Kidney (tissue), 13 donors: ENCODE measurements at regions not wholly inside any gene's neighbourhood (a gene's known extent, or its start where the extent isn't known, plus 50 kb on each side); places are given as distances from the start of the nearest gene placed in this dataset.

Experiments
- DNase-seq, 5 donors: peaks; one replicate each; pipeline ENCODE4 v3.0.0-alpha.2; 2013 to 2020
- FAIRE-seq: peaks from 2 replicates; lab custom pipeline; 2012; peaks lifted over from hg19 to GRCh38; lab: Jason Lieb, UNC
- H3K27ac ChIP-seq, 2 donors: one replicate each; pipeline ENCODE4 v1.7.0; 2013; ENCODE audit warnings: low read depth in 2 of 2, low read length in 2 of 2, inconsistent platforms in 1 of 2
- H3K27me3 ChIP-seq: one replicate; pipeline ENCODE4 v1.7.1; 2013; ENCODE audit warnings: low read length, inconsistent platforms; ENCODE audit not compliant: control insufficient read depth, insufficient read depth
- H3K36me3 ChIP-seq, 3 donors: one replicate each; pipeline versions ENCODE4 v1.7.0 to v1.7.1; 2013; ENCODE audit warnings: low read length in 3 of 3, control low read depth in 1 of 3, inconsistent platforms in 1 of 3; ENCODE audit not compliant: insufficient read depth in 3 of 3, control insufficient read depth in 2 of 3
- H3K4me1 ChIP-seq, 3 donors: one replicate each; pipeline versions ENCODE4 v1.7.0 to v1.7.1; 2013; ENCODE audit warnings: low read length in 3 of 3, inconsistent platforms in 1 of 3, low read depth in 1 of 3; ENCODE audit not compliant: control insufficient read depth in 2 of 3, insufficient read depth in 2 of 3
- H3K4me3 ChIP-seq, 3 donors: one replicate each; pipeline versions ENCODE4 v1.7.0 to v1.8.1; 2013; ENCODE audit warnings: low read length in 3 of 3, control low read depth in 1 of 3, inconsistent platforms in 1 of 3
- H3K9ac ChIP-seq, 3 donors: one replicate each; pipeline versions ENCODE4 v1.7.0 to v1.7.1; 2013; ENCODE audit warnings: low read length in 3 of 3, control low read depth in 1 of 3, inconsistent platforms in 1 of 3
- H3K9me3 ChIP-seq, 3 donors: one replicate each; pipeline versions ENCODE4 v1.7.0 to v1.7.1; 2013; ENCODE audit warnings: low read length in 3 of 3, control low read depth in 1 of 3, inconsistent platforms in 1 of 3; ENCODE audit not compliant: control insufficient read depth in 2 of 3, insufficient read depth in 1 of 3
- CTCF ChIP-seq: IDR thresholded peaks from 3 replicates; pipeline ENCODE4 v1.5.1; 2012; ENCODE audit warnings: mild to moderate bottlenecking, moderate library complexity, borderline replicate concordance; ENCODE audit not compliant: insufficient read depth; ENCODE audit errors: extremely low read depth
- intact Hi-C: fragments of 100-400 bp; cut with DNase I; formaldehyde crosslinking; loops from one replicate; pipeline ENCODE4 v1.11.1; 2022
- donor health status: control.
- donor health status: control.
- donor health status: control.
- donor health status: control.
- donor health status: control.
- donor health status: DM: yes; HTN: yes; CAD: no.
- donor health status: Normal renal cell carcinoma (clear cell type).

- Histone ChIP-seq H3K9me3 (no peaks in the 10 kb centered on the region), H3K4me1 (no peaks in the 10 kb centered on the region), H3K27me3 (no peaks in the 10 kb centered on the region), H3K27ac (no peak overlapping the region), H3K36me3 (no peaks in the 10 kb centered on the region), H3K4me3 (no peak overlapping the region), H3K9ac (no peak overlapping the region)
- DNase-seq (peak in 1 of 5 donors; percentile 6), FAIRE-seq (no peak)
- TF ChIP-seq CTCF: no peak
- intact Hi-C loops: no loop called here
Observed at GRCh38 chr10:65320236-65321026, 1605.4 kb upstream of the LRRTM3 start.

GRCh38 chr10:65323802-65324201 lies 1602.0 kb upstream of the LRRTM3 start:
- Histone ChIP-seq H3K36me3 (no peaks in the 10 kb centered on the region), H3K9me3 (no peaks in the 10 kb centered on the region), H3K9ac (no peak overlapping the region), H3K27ac (no peak overlapping the region), H3K4me1 (no peaks in the 10 kb centered on the region), H3K27me3 (no peaks in the 10 kb centered on the region), H3K4me3 (no peak overlapping the region)
- no peak for DNase-seq
- intact Hi-C loops: no loop called here
- no peak for TF ChIP-seq CTCF
- no peak for FAIRE-seq

GRCh38 chr10:65325913-65326312 lies 1599.9 kb upstream of the LRRTM3 start:
- Histone ChIP-seq H3K9ac (no peak overlapping the region), H3K27ac (no peak overlapping the region), H3K36me3 (no peaks in the 10 kb centered on the region), H3K9me3 (no peaks in the 10 kb centered on the region), H3K4me1 (no peaks in the 10 kb centered on the region), H3K4me3 (no peak overlapping the region), H3K27me3 (no peaks in the 10 kb centered on the region)
- intact Hi-C loops: no loop called here
- DNase-seq (no peak), FAIRE-seq (no peak)
- no peak for TF ChIP-seq CTCF

GRCh38 chr10:65328486-65328885 lies 1597.3 kb upstream of the LRRTM3 start:
- no peak overlapping the region for H3K9ac ChIP-seq

More at GRCh38 chr10:65328486-65328885, 1597.3 kb upstream of the LRRTM3 start:
- intact Hi-C loops: no loop called here
- Histone ChIP-seq H3K27me3 (no peaks in the 10 kb centered on the region), H3K4me3 (no peak overlapping the region), H3K27ac (no peak overlapping the region), H3K36me3 (no peaks in the 10 kb centered on the region), H3K9me3 (no peaks in the 10 kb centered on the region), H3K4me1 (no peaks in the 10 kb centered on the region)
- no peak for TF ChIP-seq CTCF
- DNase-seq (no peak), FAIRE-seq (no peak)
